ENCODE measurements at regions not wholly inside any gene's neighbourhood (a gene's known extent, or its start where the extent isn't known, plus 50 kb on each side); places are given as distances from the start of the nearest gene placed in this dataset.

- TF ChIP-seq, protein P1, sequence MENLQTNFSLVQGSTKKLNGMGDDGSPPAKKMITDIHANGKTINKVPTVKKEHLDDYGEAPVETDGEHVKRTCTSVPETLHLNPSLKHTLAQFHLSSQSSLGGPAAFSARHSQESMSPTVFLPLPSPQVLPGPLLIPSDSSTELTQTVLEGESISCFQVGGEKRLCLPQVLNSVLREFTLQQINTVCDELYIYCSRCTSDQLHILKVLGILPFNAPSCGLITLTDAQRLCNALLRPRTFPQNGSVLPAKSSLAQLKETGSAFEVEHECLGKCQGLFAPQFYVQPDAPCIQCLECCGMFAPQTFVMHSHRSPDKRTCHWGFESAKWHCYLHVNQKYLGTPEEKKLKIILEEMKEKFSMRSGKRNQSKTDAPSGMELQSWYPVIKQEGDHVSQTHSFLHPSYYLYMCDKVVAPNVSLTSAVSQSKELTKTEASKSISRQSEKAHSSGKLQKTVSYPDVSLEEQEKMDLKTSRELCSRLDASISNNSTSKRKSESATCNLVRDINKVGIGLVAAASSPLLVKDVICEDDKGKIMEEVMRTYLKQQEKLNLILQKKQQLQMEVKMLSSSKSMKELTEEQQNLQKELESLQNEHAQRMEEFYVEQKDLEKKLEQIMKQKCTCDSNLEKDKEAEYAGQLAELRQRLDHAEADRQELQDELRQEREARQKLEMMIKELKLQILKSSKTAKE (IDR thresholded peaks at IDR 0.05; ENCODE audit: low read depth, poor library complexity, severe bottlenecking): no peak
- TF ChIP-seq SMAD5 (IDR thresholded peaks at IDR 0.05; ENCODE audit: low read depth) (no peak), CBX5 (IDR thresholded peaks at IDR 0.05; ENCODE audit: low read depth) (no peak), NRF1 (conservative IDR thresholded peaks at IDR 0.05; ENCODE audit: low read depth, low read length) (no peak)
- TF ChIP-seq, protein P2, sequence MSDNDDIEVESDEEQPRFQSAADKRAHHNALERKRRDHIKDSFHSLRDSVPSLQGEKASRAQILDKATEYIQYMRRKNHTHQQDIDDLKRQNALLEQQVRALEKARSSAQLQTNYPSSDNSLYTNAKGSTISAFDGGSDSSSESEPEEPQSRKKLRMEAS (IDR thresholded peaks at IDR 0.05; ENCODE audit: low read depth, low read length): no peak
Observed at GRCh38 chr6:117200067-117200466, 65.3 kb upstream of the VGLL2 start (continued).

- Histone ChIP-seq H3K9me3 (replicated peaks; ENCODE audit: control insufficient read depth, insufficient read depth, low read length) (no peaks in the 10 kb centered on the region), H3K27me3 (replicated peaks in 1 of 2; ENCODE audit: control insufficient read depth in 2 of 2, insufficient read depth in 2 of 2, low read length in 1 of 2) (no peaks in the 10 kb centered on the region), H3K4me3 (no peak overlapping the region), H3K36me3 (ENCODE audit: control insufficient read depth in 2 of 2, insufficient read depth in 2 of 2, low read length in 1 of 2) (no peaks in the 10 kb centered on the region), H3K27ac (ENCODE audit: control insufficient read depth, insufficient read depth) (no peak overlapping the region), H2AFZ (ENCODE audit: control insufficient read depth, low read depth, low read length) (no peak overlapping the region), H3K79me2 (ENCODE audit: control insufficient read depth, insufficient read depth, low read length) (no peaks in the 10 kb centered on the region), H3K4me1 (ENCODE audit: control insufficient read depth, insufficient read depth, low read length) (no peaks in the 10 kb centered on the region), H3K4me2 (ENCODE audit: control insufficient read depth, insufficient read depth) (no peak overlapping the region), H4K20me1 (ENCODE audit: control insufficient read depth, insufficient read depth) (no peaks in the 10 kb centered on the region), H3K9ac (ENCODE audit: control insufficient read depth, insufficient read depth, low read length) (no peak overlapping the region)
- BruUV-seq (replicated peaks): no TSS peak
- ChIA-PET SMC1A (ENCODE audit: uncharacterized antibody, unreplicated experiment) (no interaction called here), RAD21 (ENCODE audit: unreplicated experiment) (no interaction called here), CTCF (no interaction called here), POLR2A (no interaction called here)
- in situ Hi-C loops (cut with MboI) (no loop called here), intact Hi-C loops (cut with micrococcal nuclease; ENCODE audit: unreplicated experiment) (no loop called here)
- FAIRE-seq (no peak), ATAC-seq (no peak), DNase-seq (ENCODE audit: low read depth, low spot score) (no peak)
- 0% methylated on average over 1 of the region's 1 CpG for WGBS (ENCODE audit: insufficient coverage, insufficient replicate concordance, low lambda C conversion rate, missing lambda C conversion rate)
- TF ChIP-seq TCF3 (IDR thresholded peaks at IDR 0.05; ENCODE audit: borderline replicate concordance, insufficient read depth, low read depth, low read length) (no peak), PKNOX1 (IDR thresholded peaks at IDR 0.05) (no peak), HDGF (IDR thresholded peaks at IDR 0.05) (no peak), POLR2AphosphoS5 (IDR thresholded peaks at IDR 0.05; ENCODE audit: low read length) (no peak), KAT2A (conservative IDR thresholded peaks at IDR 0.05; ENCODE audit: control insufficient read depth, low read depth, low read length) (no peak), PML (IDR thresholded peaks at IDR 0.05; ENCODE audit: low read length) (no peak)
- TF ChIP-seq, protein P3, sequence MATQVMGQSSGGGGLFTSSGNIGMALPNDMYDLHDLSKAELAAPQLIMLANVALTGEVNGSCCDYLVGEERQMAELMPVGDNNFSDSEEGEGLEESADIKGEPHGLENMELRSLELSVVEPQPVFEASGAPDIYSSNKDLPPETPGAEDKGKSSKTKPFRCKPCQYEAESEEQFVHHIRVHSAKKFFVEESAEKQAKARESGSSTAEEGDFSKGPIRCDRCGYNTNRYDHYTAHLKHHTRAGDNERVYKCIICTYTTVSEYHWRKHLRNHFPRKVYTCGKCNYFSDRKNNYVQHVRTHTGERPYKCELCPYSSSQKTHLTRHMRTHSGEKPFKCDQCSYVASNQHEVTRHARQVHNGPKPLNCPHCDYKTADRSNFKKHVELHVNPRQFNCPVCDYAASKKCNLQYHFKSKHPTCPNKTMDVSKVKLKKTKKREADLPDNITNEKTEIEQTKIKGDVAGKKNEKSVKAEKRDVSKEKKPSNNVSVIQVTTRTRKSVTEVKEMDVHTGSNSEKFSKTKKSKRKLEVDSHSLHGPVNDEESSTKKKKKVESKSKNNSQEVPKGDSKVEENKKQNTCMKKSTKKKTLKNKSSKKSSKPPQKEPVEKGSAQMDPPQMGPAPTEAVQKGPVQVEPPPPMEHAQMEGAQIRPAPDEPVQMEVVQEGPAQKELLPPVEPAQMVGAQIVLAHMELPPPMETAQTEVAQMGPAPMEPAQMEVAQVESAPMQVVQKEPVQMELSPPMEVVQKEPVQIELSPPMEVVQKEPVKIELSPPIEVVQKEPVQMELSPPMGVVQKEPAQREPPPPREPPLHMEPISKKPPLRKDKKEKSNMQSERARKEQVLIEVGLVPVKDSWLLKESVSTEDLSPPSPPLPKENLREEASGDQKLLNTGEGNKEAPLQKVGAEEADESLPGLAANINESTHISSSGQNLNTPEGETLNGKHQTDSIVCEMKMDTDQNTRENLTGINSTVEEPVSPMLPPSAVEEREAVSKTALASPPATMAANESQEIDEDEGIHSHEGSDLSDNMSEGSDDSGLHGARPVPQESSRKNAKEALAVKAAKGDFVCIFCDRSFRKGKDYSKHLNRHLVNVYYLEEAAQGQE (IDR thresholded peaks at IDR 0.05; ENCODE audit: low read depth, low read length): no peak
- TF ChIP-seq, protein P4, sequence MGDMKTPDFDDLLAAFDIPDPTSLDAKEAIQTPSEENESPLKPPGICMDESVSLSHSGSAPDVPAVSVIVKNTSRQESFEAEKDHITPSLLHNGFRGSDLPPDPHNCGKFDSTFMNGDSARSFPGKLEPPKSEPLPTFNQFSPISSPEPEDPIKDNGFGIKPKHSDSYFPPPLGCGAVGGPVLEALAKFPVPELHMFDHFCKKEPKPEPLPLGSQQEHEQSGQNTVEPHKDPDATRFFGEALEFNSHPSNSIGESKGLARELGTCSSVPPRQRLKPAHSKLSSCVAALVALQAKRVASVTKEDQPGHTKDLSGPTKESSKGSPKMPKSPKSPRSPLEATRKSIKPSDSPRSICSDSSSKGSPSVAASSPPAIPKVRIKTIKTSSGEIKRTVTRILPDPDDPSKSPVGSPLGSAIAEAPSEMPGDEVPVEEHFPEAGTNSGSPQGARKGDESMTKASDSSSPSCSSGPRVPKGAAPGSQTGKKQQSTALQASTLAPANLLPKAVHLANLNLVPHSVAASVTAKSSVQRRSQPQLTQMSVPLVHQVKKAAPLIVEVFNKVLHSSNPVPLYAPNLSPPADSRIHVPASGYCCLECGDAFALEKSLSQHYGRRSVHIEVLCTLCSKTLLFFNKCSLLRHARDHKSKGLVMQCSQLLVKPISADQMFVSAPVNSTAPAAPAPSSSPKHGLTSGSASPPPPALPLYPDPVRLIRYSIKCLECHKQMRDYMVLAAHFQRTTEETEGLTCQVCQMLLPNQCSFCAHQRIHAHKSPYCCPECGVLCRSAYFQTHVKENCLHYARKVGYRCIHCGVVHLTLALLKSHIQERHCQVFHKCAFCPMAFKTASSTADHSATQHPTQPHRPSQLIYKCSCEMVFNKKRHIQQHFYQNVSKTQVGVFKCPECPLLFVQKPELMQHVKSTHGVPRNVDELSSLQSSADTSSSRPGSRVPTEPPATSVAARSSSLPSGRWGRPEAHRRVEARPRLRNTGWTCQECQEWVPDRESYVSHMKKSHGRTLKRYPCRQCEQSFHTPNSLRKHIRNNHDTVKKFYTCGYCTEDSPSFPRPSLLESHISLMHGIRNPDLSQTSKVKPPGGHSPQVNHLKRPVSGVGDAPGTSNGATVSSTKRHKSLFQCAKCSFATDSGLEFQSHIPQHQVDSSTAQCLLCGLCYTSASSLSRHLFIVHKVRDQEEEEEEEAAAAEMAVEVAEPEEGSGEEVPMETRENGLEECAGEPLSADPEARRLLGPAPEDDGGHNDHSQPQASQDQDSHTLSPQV (IDR thresholded peaks at IDR 0.05): no peak
Observed at GRCh38 chr6:117204903-117205302, 60.5 kb upstream of the VGLL2 start.
